H1 (cell line): ENCODE measurements at regions not wholly inside any gene's neighbourhood (a gene's known extent, or its start where the extent isn't known, plus 50 kb on each side); places are given as distances from the start of the nearest gene placed in this dataset.

ENCODE experiments used
- CHD1 ChIP-seq: IDR thresholded peaks from 2 replicates; pipeline ENCODE4 v1.6.1; 2012; ENCODE audit warnings: low read depth, low read length, improper control_type of control experiment
- CTCF ChIP-seq, 3 experiments: IDR thresholded peaks; 1 replicate in 2 of 3; 2 replicates in 1 of 3; pipeline versions ENCODE4 v1.5.1 to v1.6.1; 2011; ENCODE audit warnings: low read length in 3 of 3, mild to moderate bottlenecking in 3 of 3, inconsistent platforms in 2 of 3, low read depth in 1 of 3, moderate library complexity in 1 of 3; ENCODE audit not compliant: insufficient read depth in 1 of 3; ENCODE audit errors: control extremely low read depth in 1 of 3
- HDAC6 ChIP-seq: IDR thresholded peaks from one replicate; pipeline ENCODE4 v1.7.1; 2012; ENCODE audit warnings: low read depth, mild to moderate bottlenecking, inconsistent platforms, low read length, moderate library complexity
- RFX5 ChIP-seq: IDR thresholded peaks from 2 replicates; pipeline ENCODE4 v1.6.1; 2011; ENCODE audit warnings: low read depth, low read length, improper control_type of control experiment, borderline replicate concordance
- SRF ChIP-seq: IDR thresholded peaks from 2 replicates; pipeline ENCODE4 v1.6.1; 2011; ENCODE audit warnings: mild to moderate bottlenecking, low read depth, low read length, moderate library complexity
- TEAD4 ChIP-seq: IDR thresholded peaks from 2 replicates; pipeline ENCODE4 v1.6.1; 2012; ENCODE audit warnings: low read depth, low read length, inconsistent platforms, mixed read lengths
- TF ChIP-seq, protein P1 (sequence below): fragments of 300-600 bp; sonication (generic); IDR thresholded peaks from 2 replicates; pipeline ENCODE4 v1.7.1; 2012; ENCODE audit warnings: low read length, moderate library complexity, mild to moderate bottlenecking, inconsistent platforms; ENCODE audit not compliant: insufficient replicate concordance
- TF ChIP-seq, protein P2 (sequence below): IDR thresholded peaks from 2 replicates; pipeline ENCODE4 v1.6.1; 2012; ENCODE audit warnings: low read length, inconsistent platforms

GRCh38 chr1:29513357-29513756 lies 277.0 kb downstream of the PTPRU start (continued):
- TF ChIP-seq, protein P1, sequence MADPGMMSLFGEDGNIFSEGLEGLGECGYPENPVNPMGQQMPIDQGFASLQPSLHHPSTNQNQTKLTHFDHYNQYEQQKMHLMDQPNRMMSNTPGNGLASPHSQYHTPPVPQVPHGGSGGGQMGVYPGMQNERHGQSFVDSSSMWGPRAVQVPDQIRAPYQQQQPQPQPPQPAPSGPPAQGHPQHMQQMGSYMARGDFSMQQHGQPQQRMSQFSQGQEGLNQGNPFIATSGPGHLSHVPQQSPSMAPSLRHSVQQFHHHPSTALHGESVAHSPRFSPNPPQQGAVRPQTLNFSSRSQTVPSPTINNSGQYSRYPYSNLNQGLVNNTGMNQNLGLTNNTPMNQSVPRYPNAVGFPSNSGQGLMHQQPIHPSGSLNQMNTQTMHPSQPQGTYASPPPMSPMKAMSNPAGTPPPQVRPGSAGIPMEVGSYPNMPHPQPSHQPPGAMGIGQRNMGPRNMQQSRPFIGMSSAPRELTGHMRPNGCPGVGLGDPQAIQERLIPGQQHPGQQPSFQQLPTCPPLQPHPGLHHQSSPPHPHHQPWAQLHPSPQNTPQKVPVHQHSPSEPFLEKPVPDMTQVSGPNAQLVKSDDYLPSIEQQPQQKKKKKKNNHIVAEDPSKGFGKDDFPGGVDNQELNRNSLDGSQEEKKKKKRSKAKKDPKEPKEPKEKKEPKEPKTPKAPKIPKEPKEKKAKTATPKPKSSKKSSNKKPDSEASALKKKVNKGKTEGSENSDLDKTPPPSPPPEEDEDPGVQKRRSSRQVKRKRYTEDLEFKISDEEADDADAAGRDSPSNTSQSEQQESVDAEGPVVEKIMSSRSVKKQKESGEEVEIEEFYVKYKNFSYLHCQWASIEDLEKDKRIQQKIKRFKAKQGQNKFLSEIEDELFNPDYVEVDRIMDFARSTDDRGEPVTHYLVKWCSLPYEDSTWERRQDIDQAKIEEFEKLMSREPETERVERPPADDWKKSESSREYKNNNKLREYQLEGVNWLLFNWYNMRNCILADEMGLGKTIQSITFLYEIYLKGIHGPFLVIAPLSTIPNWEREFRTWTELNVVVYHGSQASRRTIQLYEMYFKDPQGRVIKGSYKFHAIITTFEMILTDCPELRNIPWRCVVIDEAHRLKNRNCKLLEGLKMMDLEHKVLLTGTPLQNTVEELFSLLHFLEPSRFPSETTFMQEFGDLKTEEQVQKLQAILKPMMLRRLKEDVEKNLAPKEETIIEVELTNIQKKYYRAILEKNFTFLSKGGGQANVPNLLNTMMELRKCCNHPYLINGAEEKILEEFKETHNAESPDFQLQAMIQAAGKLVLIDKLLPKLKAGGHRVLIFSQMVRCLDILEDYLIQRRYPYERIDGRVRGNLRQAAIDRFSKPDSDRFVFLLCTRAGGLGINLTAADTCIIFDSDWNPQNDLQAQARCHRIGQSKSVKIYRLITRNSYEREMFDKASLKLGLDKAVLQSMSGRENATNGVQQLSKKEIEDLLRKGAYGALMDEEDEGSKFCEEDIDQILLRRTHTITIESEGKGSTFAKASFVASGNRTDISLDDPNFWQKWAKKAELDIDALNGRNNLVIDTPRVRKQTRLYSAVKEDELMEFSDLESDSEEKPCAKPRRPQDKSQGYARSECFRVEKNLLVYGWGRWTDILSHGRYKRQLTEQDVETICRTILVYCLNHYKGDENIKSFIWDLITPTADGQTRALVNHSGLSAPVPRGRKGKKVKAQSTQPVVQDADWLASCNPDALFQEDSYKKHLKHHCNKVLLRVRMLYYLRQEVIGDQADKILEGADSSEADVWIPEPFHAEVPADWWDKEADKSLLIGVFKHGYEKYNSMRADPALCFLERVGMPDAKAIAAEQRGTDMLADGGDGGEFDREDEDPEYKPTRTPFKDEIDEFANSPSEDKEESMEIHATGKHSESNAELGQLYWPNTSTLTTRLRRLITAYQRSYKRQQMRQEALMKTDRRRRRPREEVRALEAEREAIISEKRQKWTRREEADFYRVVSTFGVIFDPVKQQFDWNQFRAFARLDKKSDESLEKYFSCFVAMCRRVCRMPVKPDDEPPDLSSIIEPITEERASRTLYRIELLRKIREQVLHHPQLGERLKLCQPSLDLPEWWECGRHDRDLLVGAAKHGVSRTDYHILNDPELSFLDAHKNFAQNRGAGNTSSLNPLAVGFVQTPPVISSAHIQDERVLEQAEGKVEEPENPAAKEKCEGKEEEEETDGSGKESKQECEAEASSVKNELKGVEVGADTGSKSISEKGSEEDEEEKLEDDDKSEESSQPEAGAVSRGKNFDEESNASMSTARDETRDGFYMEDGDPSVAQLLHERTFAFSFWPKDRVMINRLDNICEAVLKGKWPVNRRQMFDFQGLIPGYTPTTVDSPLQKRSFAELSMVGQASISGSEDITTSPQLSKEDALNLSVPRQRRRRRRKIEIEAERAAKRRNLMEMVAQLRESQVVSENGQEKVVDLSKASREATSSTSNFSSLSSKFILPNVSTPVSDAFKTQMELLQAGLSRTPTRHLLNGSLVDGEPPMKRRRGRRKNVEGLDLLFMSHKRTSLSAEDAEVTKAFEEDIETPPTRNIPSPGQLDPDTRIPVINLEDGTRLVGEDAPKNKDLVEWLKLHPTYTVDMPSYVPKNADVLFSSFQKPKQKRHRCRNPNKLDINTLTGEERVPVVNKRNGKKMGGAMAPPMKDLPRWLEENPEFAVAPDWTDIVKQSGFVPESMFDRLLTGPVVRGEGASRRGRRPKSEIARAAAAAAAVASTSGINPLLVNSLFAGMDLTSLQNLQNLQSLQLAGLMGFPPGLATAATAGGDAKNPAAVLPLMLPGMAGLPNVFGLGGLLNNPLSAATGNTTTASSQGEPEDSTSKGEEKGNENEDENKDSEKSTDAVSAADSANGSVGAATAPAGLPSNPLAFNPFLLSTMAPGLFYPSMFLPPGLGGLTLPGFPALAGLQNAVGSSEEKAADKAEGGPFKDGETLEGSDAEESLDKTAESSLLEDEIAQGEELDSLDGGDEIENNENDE = no peak
- TF ChIP-seq HDAC6 (no peak), CTCF (IDR thresholded peaks at IDR 0.05; ENCODE audit: control extremely low read depth in 1 of 3, insufficient read depth in 1 of 3, low read depth in 1 of 3, low read length in 3 of 3) (peak; percentile 71 to 83 (median 74)), TEAD4 (0 out of 2 replicates have a peak, but pooled peaks have one; percentile 32), RFX5 (no peak), SRF (no peak), CHD1 (no peak)
- TF ChIP-seq, protein P2, sequence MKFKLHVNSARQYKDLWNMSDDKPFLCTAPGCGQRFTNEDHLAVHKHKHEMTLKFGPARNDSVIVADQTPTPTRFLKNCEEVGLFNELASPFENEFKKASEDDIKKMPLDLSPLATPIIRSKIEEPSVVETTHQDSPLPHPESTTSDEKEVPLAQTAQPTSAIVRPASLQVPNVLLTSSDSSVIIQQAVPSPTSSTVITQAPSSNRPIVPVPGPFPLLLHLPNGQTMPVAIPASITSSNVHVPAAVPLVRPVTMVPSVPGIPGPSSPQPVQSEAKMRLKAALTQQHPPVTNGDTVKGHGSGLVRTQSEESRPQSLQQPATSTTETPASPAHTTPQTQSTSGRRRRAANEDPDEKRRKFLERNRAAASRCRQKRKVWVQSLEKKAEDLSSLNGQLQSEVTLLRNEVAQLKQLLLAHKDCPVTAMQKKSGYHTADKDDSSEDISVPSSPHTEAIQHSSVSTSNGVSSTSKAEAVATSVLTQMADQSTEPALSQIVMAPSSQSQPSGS = no peak
